Right lobe of liver (tissue), 6 donors: ENCODE measurements at regions not wholly inside any gene's neighbourhood (a gene's known extent, or its start where the extent isn't known, plus 50 kb on each side); places are given as distances from the start of the nearest gene placed in this dataset.

ENCODE experiments used
- ATAC-seq, 4 donors: fragments of 200-7000 bp; cut with Tn5 transposase; one replicate each; pipeline ENCODE4 v1.9.1; 2020; ENCODE audit warnings: mild to moderate bottlenecking in 4 of 4, moderate library complexity in 4 of 4
- DNase-seq, 3 donors: peaks; one replicate each; pipeline ENCODE4 v3.0.0-alpha.2; 2020
- H3K27ac ChIP-seq, 3 donors: fragments of 200-600 bp; one replicate each; pipeline ENCODE4 v1.8.0; 2022
- H3K27me3 ChIP-seq, 2 donors: fragments of 200-600 bp; one replicate each; pipeline ENCODE4 v1.8.0; 2022
- H3K36me3 ChIP-seq, 4 donors: fragments of 200-600 bp; sonication (generic) in 1 of 4; one replicate each; pipeline versions ENCODE4 v1.5.1 to v1.8.0; 2017 to 2022; ENCODE audit warnings: control low read depth in 1 of 4
- H3K4me1 ChIP-seq, 4 donors: fragments of 200-600 bp; sonication (generic) in 1 of 4; one replicate each; pipeline versions ENCODE4 v1.5.1 to v1.8.0; 2017 to 2022; ENCODE audit warnings: control low read depth in 1 of 4
- H3K4me3 ChIP-seq, 3 donors: fragments of 200-600 bp; one replicate each; pipeline ENCODE4 v1.8.0; 2022
- H3K9me3 ChIP-seq, 4 donors: fragments of 200-600 bp; sonication (generic) in 1 of 4; one replicate each; pipeline versions ENCODE4 v1.5.1 to v1.8.0; 2017 to 2022; ENCODE audit warnings: control low read depth in 1 of 4
- CTCF ChIP-seq, 4 donors: fragments of 200-600 bp in 3 of 4; fragments of 450-650 bp in 1 of 4; IDR thresholded peaks; one replicate each; pipeline versions ENCODE4 v1.5.1 to v1.8.0; 2016 to 2022; ENCODE audit warnings: antibody characterized with exemption in 4 of 4, mild to moderate bottlenecking in 2 of 4
- POLR2A ChIP-seq: fragments of 450-650 bp; IDR thresholded peaks from one replicate; pipeline ENCODE4 v1.6.1; 2017; ENCODE audit warnings: antibody characterized with exemption, mild to moderate bottlenecking
- WGBS: methylation state at CpG from one replicate; pipeline ENCODE4 v1.1.6; 2018; ENCODE audit warnings: low coverage, low lambda C conversion rate; ENCODE audit not compliant: insufficient coverage; ENCODE audit errors: missing lambda C conversion rate; 5-methylcytosine and 5-hydroxymethylcytosine counted together
- intact Hi-C, 2 donors: fragments of 100-400 bp; cut with DNase I; formaldehyde crosslinking; loops; one replicate each; pipeline versions ENCODE4 v1.11.2 to v1.14.1; 2022
- donor health status: DM: no; HTN: yes; CAD: no.
- donor health status: DM: no; HTN: no; CAD: no.
- donor health status: DM: no; HTN: no; CAD: no.
- donor health status: DM: no; HTN: yes; CAD: no.
- donor health status: DM: no; HTN: yes; CAD: no.

GRCh38 chr5:159630545-159630944 is 285.7 kb upstream of the ADRA1B start:
- TF ChIP-seq POLR2A, result no peak
- no peak for TF ChIP-seq CTCF (IDR thresholded peaks at IDR 0.05)
- H3K4me3 ChIP-seq, result no peak overlapping the region
- no peak for ATAC-seq
- intact Hi-C loops, result no loop called here
- H3K27me3 ChIP-seq, result no peaks in the 10 kb centered on the region
- no peaks in the 10 kb centered on the region for H3K9me3 ChIP-seq
- H3K27ac ChIP-seq, result no peak overlapping the region
- H3K4me1 ChIP-seq, result no peaks in the 10 kb centered on the region
- DNase-seq, result no peak
- WGBS, result 25% methylated on average over 2 of the region's 2 CpGs
- H3K36me3 ChIP-seq, result no peaks in the 10 kb centered on the region

GRCh38 chr5:159631001-159631400 is 285.3 kb upstream of the ADRA1B start:
- Histone ChIP-seq H3K4me3 (no peak overlapping the region), H3K27ac (no peak overlapping the region), H3K27me3 (no peaks in the 10 kb centered on the region), H3K36me3 (no peaks in the 10 kb centered on the region), H3K4me1 (no peaks in the 10 kb centered on the region), H3K9me3 (no peaks in the 10 kb centered on the region)
- ATAC-seq, result no peak
- DNase-seq, result no peak
- TF ChIP-seq POLR2A, result no peak
- no peak for TF ChIP-seq CTCF (IDR thresholded peaks at IDR 0.05)
- 65% methylated on average over 3 of the region's 3 CpGs for WGBS
- intact Hi-C loops, result no loop called here

- H3K27ac ChIP-seq, result no peak overlapping the region
- H3K36me3 ChIP-seq, result no peaks in the 10 kb centered on the region
- no peaks in the 10 kb centered on the region for H3K4me1 ChIP-seq
- no peaks in the 10 kb centered on the region for H3K27me3 ChIP-seq
- no peak overlapping the region for H3K4me3 ChIP-seq
- TF ChIP-seq POLR2A (no peak), CTCF (IDR thresholded peaks at IDR 0.05) (no peak)
- intact Hi-C loops, result no loop called here
- WGBS, result 79% methylated on average over 3 of the region's 3 CpGs
- DNase-seq (no peak), ATAC-seq (no peak)
- no peaks in the 10 kb centered on the region for H3K9me3 ChIP-seq
These were observed 283.4 kb upstream of the ADRA1B start for GRCh38 chr5:159632866-159633265.

- no peaks in the 10 kb centered on the region for H3K4me1 ChIP-seq
- H3K36me3 ChIP-seq, result no peaks in the 10 kb centered on the region
- TF ChIP-seq POLR2A (no peak), CTCF (IDR thresholded peaks at IDR 0.05) (no peak)
- ATAC-seq, result no peak
- intact Hi-C loops, result no loop called here
- no peak overlapping the region for H3K4me3 ChIP-seq
- DNase-seq, result no peak
- no peaks in the 10 kb centered on the region for H3K9me3 ChIP-seq
- H3K27ac ChIP-seq, result no peak overlapping the region
- no peaks in the 10 kb centered on the region for H3K27me3 ChIP-seq
These were observed 277.8 kb upstream of the ADRA1B start for GRCh38 chr5:159638481-159638880.

GRCh38 chr5:159638954-159639559 is 277.2 kb upstream of the ADRA1B start:
- Histone ChIP-seq H3K4me3 (no peak overlapping the region), H3K4me1 (no peaks in the 10 kb centered on the region), H3K36me3 (no peaks in the 10 kb centered on the region), H3K27ac (no peak overlapping the region), H3K27me3 (no peaks in the 10 kb centered on the region), H3K9me3 (no peaks in the 10 kb centered on the region)
- DNase-seq, result no peak
- WGBS, result 21% methylated on average over 2 of the region's 2 CpGs
- no peak for TF ChIP-seq CTCF (IDR thresholded peaks at IDR 0.05)
- TF ChIP-seq POLR2A, result no peak
- no peak for ATAC-seq
- intact Hi-C loops, result no loop called here
